ENCODE measurements at regions not wholly inside any gene's neighbourhood (a gene's known extent, or its start where the extent isn't known, plus 50 kb on each side); places are given as distances from the start of the nearest gene placed in this dataset.

DNA sequence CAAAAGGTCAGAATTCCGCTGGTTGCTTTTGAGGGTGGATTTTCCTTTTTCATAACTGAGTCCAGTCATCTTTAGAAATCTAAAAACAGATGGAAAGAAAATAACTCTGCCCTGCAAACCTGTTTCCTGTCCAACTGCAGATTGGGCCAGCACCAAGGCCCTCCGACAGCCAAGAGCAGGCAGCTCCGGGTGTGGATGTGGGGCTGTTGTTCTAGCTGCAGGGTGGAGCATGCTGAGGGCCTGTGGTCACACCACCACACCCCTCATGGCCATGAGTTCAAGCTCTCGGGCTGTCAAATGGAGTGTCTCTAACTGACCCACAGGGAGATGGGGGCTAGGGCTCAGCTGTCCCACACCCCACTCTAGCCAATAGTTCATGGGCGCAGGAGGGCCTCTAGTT lies 69.3 kb upstream of the BZW1 start:
- TF ChIP-seq, protein P1, sequence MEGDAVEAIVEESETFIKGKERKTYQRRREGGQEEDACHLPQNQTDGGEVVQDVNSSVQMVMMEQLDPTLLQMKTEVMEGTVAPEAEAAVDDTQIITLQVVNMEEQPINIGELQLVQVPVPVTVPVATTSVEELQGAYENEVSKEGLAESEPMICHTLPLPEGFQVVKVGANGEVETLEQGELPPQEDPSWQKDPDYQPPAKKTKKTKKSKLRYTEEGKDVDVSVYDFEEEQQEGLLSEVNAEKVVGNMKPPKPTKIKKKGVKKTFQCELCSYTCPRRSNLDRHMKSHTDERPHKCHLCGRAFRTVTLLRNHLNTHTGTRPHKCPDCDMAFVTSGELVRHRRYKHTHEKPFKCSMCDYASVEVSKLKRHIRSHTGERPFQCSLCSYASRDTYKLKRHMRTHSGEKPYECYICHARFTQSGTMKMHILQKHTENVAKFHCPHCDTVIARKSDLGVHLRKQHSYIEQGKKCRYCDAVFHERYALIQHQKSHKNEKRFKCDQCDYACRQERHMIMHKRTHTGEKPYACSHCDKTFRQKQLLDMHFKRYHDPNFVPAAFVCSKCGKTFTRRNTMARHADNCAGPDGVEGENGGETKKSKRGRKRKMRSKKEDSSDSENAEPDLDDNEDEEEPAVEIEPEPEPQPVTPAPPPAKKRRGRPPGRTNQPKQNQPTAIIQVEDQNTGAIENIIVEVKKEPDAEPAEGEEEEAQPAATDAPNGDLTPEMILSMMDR (IDR thresholded peaks at IDR 0.05) = no peak
- TF ChIP-seq POLR2A (IDR thresholded peaks at IDR 0.05) (no peak), EP300 (IDR thresholded peaks at IDR 0.05) (peak in 1 of 2 donors; percentile 78)
